SU-DHL-6 (cell line): ENCODE measurements at regions not wholly inside any gene's neighbourhood (a gene's known extent, or its start where the extent isn't known, plus 50 kb on each side); places are given as distances from the start of the nearest gene placed in this dataset.

Source experiments
- EZH2phosphoT487 ChIP-seq: fragments of 200-600 bp; sonication (generic), shearing (Covaris generic); conservative IDR thresholded peaks from 2 replicates; pipeline ENCODE4 v1.6.1; 2018; ENCODE audit warnings: mild to moderate bottlenecking, antibody characterized with exemption, low read length, moderate library complexity, mixed read lengths
- TF ChIP-seq, protein P1 (sequence below): fragments of 200-600 bp; sonication (generic); IDR thresholded peaks from one replicate; pipeline ENCODE4 v1.5.1; 2017; ENCODE audit warnings: antibody characterized with exemption, mild to moderate bottlenecking, low read length, moderate library complexity; ENCODE audit not compliant: insufficient read depth, poor library complexity, severe bottlenecking

DNA sequence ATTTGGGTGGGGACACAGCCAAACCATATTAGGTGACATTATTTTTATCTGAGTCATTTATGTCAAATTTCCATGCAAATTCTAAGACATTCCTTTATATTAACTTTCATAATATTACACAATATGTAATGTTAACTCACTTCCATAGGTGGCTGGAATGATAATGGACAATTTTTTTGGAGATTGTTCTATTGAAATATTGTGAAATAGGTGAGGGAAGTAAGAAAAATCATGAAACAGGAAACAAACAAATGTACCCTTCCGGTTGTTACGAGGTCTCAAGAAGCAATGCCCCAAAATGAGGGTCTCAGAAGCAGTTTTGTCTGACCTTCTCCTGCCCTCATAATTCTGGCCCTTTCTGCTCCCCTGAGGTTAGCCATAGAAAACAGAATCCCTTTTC is 306.5 kb downstream of the HDGFL1 start:
- TF ChIP-seq, protein P1, sequence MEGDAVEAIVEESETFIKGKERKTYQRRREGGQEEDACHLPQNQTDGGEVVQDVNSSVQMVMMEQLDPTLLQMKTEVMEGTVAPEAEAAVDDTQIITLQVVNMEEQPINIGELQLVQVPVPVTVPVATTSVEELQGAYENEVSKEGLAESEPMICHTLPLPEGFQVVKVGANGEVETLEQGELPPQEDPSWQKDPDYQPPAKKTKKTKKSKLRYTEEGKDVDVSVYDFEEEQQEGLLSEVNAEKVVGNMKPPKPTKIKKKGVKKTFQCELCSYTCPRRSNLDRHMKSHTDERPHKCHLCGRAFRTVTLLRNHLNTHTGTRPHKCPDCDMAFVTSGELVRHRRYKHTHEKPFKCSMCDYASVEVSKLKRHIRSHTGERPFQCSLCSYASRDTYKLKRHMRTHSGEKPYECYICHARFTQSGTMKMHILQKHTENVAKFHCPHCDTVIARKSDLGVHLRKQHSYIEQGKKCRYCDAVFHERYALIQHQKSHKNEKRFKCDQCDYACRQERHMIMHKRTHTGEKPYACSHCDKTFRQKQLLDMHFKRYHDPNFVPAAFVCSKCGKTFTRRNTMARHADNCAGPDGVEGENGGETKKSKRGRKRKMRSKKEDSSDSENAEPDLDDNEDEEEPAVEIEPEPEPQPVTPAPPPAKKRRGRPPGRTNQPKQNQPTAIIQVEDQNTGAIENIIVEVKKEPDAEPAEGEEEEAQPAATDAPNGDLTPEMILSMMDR, result no peak
- no peak for TF ChIP-seq EZH2phosphoT487
